Psoas muscle (tissue), 7 donors: ENCODE measurements at regions not wholly inside any gene's neighbourhood (a gene's known extent, or its start where the extent isn't known, plus 50 kb on each side); places are given as distances from the start of the nearest gene placed in this dataset.

Experiments
- ATAC-seq, 4 donors: fragments of 200-7000 bp; cut with Tn5 transposase; one replicate each; pipeline ENCODE4 v1.9.1; 2020; ENCODE audit warnings: moderate library complexity in 3 of 4, mild to moderate bottlenecking in 2 of 4
- DNase-seq, 2 donors: peaks; one replicate each; pipeline ENCODE4 v3.0.0-alpha.2; 2020
- H3K27ac ChIP-seq: fragments of 200-600 bp; one replicate; pipeline ENCODE4 v1.8.0; 2022
- H3K27me3 ChIP-seq, 3 donors: fragments of 200-600 bp in 1 of 3; one replicate each; pipeline versions ENCODE4 v1.6.1 to v1.8.0; 2013 to 2022; ENCODE audit warnings: low read length in 2 of 3, mild to moderate bottlenecking in 2 of 3, moderate library complexity in 1 of 3; ENCODE audit not compliant: insufficient read depth in 3 of 3
- H3K36me3 ChIP-seq, 2 donors: fragments of 200-600 bp in 1 of 2; one replicate each; pipeline versions ENCODE4 v1.6.1 to v1.8.0; 2013 to 2022; ENCODE audit warnings: low read depth in 1 of 2, mild to moderate bottlenecking in 1 of 2, moderate library complexity in 1 of 2; ENCODE audit not compliant: insufficient read depth in 1 of 2
- H3K4me1 ChIP-seq: fragments of 200-600 bp; one replicate; pipeline ENCODE4 v1.8.0; 2022
- H3K4me3 ChIP-seq: fragments of 200-600 bp; one replicate; pipeline ENCODE4 v1.8.0; 2022; ENCODE audit warnings: mild to moderate bottlenecking
- H3K9me3 ChIP-seq: fragments of 200-600 bp; one replicate; pipeline ENCODE4 v1.8.0; 2022
- WGBS, 3 donors: extraction: QIAGEN DNeasy Blood & Tissue Kit; methylation state at CpG; one replicate each; pipeline versions ENCODE4 v1.1.6 to v1.1.7; 2013; 5-methylcytosine and 5-hydroxymethylcytosine counted together
- intact Hi-C, 2 donors: fragments of 100-400 bp; cut with DNase I; formaldehyde crosslinking; loops; one replicate each; pipeline versions ENCODE4 v1.11.0 to v1.14.2; 2022
- TF ChIP-seq, protein P1 (sequence below): fragments of 200-600 bp; IDR thresholded peaks from one replicate; pipeline ENCODE4 v1.8.0; 2022; ENCODE audit warnings: antibody characterized with exemption
- donor health status: healthy with polysubstance abuse.
- donor health status: DM: no; HTN: no; CAD: no; lungs with moderate emphysema.
- donor health status: Bipolar disorder and iron deficiency.
- donor health status: healthy.
- donor health status: DM: yes; HTN: yes; CAD: no.
- donor health status: DM: no; HTN: no; CAD: no.
- donor health status: DM: yes; HTN: yes; CAD: no.

DNA sequence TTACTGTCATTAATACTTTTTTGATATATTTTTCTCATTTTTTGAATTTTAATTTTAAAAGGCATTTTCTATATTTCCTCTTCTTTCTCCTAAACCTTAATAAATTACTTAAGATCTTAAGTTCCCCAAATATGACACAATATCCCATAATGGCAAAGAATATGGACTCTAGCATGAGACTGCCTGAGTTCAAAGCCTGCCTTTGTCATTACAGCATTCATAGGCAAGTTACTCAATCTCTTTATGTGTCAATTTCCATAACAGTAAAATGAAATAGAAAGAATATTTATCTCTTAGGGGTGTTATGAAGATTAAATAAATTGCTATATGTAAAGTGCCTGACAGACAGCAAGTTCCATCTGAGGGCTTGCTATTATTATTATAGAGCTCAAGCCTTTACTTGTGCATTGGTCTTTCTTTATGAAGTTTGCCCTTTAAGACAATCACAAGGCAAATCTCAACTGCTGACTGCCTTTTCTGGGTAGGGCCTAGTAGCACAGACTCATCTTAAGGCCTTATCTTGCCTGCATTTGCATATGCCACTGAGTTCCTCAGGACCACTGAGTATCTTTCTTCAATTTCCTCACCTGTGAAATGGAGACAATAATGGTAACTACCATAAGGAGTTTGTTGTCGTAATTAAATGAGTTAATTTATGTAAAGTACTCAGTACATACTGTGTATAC, 231.0 kb downstream of the NRIP1 start:
- Histone ChIP-seq H3K4me1 (no peaks in the 10 kb centered on the region), H3K4me3 (no peak overlapping the region), H3K27me3 (no peaks in the 10 kb centered on the region), H3K36me3 (no peaks in the 10 kb centered on the region), H3K27ac (no peak overlapping the region), H3K9me3 (no peaks in the 10 kb centered on the region)
- WGBS, 3 donors, result 39 to 98% (median 94%) methylated on average over 1 of the region's 1 CpG
- intact Hi-C loops, result no loop called here
- DNase-seq, result no peak
- ATAC-seq, result no peak
- TF ChIP-seq, protein P1, sequence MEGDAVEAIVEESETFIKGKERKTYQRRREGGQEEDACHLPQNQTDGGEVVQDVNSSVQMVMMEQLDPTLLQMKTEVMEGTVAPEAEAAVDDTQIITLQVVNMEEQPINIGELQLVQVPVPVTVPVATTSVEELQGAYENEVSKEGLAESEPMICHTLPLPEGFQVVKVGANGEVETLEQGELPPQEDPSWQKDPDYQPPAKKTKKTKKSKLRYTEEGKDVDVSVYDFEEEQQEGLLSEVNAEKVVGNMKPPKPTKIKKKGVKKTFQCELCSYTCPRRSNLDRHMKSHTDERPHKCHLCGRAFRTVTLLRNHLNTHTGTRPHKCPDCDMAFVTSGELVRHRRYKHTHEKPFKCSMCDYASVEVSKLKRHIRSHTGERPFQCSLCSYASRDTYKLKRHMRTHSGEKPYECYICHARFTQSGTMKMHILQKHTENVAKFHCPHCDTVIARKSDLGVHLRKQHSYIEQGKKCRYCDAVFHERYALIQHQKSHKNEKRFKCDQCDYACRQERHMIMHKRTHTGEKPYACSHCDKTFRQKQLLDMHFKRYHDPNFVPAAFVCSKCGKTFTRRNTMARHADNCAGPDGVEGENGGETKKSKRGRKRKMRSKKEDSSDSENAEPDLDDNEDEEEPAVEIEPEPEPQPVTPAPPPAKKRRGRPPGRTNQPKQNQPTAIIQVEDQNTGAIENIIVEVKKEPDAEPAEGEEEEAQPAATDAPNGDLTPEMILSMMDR, result no peak

DNA sequence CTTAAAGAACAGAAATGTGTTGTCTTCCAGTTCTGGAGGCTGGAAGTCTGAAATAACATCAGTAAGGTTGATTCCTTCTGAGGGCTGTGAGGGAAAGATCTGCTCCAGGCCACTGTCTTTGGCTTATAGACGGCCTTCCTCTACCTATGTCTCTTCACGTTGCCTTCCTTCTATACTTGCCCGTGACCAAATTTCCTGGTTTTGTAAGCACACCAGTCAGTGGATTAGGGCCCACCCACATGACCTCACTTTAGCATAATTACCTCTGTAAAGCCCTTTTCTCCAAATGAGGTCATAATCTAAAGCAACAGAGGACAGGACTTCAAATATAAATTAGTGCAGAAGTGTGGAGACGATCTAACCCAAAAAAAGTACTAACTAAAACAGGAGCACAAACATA, 231.6 kb downstream of the NRIP1 start:
- H3K4me3 ChIP-seq, result no peak overlapping the region
- no peak overlapping the region for H3K27ac ChIP-seq
- H3K4me1 ChIP-seq, result no peaks in the 10 kb centered on the region
- DNase-seq (no peak), ATAC-seq (no peak)
- TF ChIP-seq, protein P1, result no peak
- no peaks in the 10 kb centered on the region for H3K36me3 ChIP-seq
- intact Hi-C loops, result no loop called here
- no peaks in the 10 kb centered on the region for H3K9me3 ChIP-seq
- 83 to 89% (median 89%) methylated on average over 4 of the region's 4 CpGs for WGBS, 3 donors
- H3K27me3 ChIP-seq, result no peaks in the 10 kb centered on the region

DNA sequence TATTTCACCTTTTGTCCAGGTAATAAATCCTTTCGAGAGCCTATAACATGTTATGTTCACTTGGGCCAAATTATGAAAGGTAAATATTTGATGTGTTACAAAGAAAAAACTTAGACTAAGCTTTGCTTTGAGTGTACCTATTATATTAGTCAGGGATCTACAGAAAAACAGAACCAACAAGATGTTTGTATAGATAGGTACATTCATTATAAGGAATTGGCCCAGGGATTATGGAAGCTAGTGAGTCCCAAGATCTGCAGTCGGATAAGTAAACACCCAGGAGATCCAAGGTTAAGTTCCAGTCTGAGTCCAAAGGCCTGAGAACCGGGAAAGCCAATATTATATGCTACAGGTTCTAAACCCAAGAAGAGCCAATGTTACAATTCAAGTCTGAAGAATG, 234.5 kb downstream of the NRIP1 start:
- 93 to 95% (median 94%) methylated on average over 3 of the region's 3 CpGs for WGBS, 3 donors
- intact Hi-C loops, result no loop called here
- Histone ChIP-seq H3K9me3 (no peaks in the 10 kb centered on the region), H3K27ac (no peak overlapping the region), H3K4me1 (no peaks in the 10 kb centered on the region), H3K4me3 (no peak overlapping the region), H3K36me3 (no peaks in the 10 kb centered on the region), H3K27me3 (no peaks in the 10 kb centered on the region)
- TF ChIP-seq, protein P1, result no peak
- ATAC-seq (no peak), DNase-seq (no peak)

DNA sequence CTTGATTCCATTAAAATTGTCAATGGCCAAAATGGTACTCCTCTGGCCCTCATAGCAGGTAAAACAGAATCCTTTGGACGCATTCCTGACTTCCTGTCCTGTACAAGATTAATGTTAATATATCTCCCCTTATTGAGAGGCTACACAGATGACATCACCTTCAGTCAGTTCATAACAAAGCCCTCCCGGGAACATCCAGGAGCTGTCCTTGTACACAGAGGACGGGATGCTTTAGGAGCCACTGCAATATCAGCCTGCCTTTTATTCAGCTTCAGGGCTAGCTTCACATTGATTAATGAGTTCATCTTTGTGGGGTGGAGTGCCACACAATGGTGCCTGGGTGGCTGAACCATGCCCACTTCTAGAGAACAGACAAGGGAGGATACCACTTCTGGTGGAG, 235.1 kb downstream of the NRIP1 start:
- H3K27ac ChIP-seq, result no peak overlapping the region
- TF ChIP-seq, protein P1, result no peak
- ATAC-seq (no peak), DNase-seq (no peak)
- H3K4me3 ChIP-seq, result no peak overlapping the region
- H3K9me3 ChIP-seq, result no peaks in the 10 kb centered on the region
- intact Hi-C loops, result no loop called here
- 80 to 95% (median 91%) methylated on average over 3 of the region's 3 CpGs for WGBS, 3 donors
- no peaks in the 10 kb centered on the region for H3K36me3 ChIP-seq
- H3K4me1 ChIP-seq, result no peaks in the 10 kb centered on the region
- H3K27me3 ChIP-seq, result no peaks in the 10 kb centered on the region

DNA sequence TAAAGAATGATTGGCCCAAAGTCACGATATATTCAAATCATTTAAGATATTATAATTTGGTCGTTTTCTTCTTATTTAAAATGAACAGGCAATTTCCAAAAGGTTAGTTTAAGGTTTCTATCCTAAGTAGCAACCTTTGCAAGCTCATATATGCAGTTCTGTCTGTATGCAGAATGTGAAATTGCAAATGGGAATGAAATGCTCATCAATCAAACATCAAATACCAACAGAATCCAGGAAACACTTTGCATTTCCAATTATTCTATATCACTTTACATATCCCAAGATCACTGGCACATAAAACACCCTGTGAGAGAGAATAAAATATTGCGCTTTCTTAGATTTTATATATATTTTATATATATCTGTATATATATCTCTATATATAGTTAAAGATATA, 237.3 kb downstream of the NRIP1 start:
- Histone ChIP-seq H3K4me3 (no peak overlapping the region), H3K9me3 (no peaks in the 10 kb centered on the region), H3K27me3 (no peaks in the 10 kb centered on the region), H3K27ac (no peak overlapping the region), H3K36me3 (no peaks in the 10 kb centered on the region), H3K4me1 (no peaks in the 10 kb centered on the region)
- TF ChIP-seq, protein P1, result no peak
- WGBS, 3 donors, result 81 to 83% (median 81%) methylated on average over 3 of the region's 3 CpGs
- DNase-seq, result no peak
- ATAC-seq, result no peak
- intact Hi-C loops, result no loop called here
